GM23248 (cell line): ENCODE measurements at regions not wholly inside any gene's neighbourhood (a gene's known extent, or its start where the extent isn't known, plus 50 kb on each side); places are given as distances from the start of the nearest gene placed in this dataset.

ENCODE experiments used
- EZH2 ChIP-seq: fragments of 200-600 bp; sonication (generic); IDR thresholded peaks from 2 replicates; pipeline ENCODE4 v1.6.1; 2018; ENCODE audit warnings: antibody characterized with exemption, mild to moderate bottlenecking; ENCODE audit not compliant: insufficient read depth, poor library complexity, severe bottlenecking
- EZH2phosphoT487 ChIP-seq: fragments of 200-600 bp; sonication (generic); IDR thresholded peaks from 2 replicates; pipeline ENCODE4 v1.6.1; 2018; ENCODE audit warnings: antibody characterized with exemption, moderate library complexity, mild to moderate bottlenecking, low read depth; ENCODE audit not compliant: insufficient read depth

- TF ChIP-seq EZH2, result no peak
- no peak for TF ChIP-seq EZH2phosphoT487
Observed at GRCh38 chr14:44609876-44610510, 102.9 kb upstream of the FSCB start.
